Amniotic epithelial cell (primary cell): ENCODE measurements at regions not wholly inside any gene's neighbourhood (a gene's known extent, or its start where the extent isn't known, plus 50 kb on each side); places are given as distances from the start of the nearest gene placed in this dataset.

Experiments used
- DNase-seq: peaks from one replicate; pipeline ENCODE4 v3.0.0-alpha.2; 2010; ENCODE audit warnings: low read depth

DNA sequence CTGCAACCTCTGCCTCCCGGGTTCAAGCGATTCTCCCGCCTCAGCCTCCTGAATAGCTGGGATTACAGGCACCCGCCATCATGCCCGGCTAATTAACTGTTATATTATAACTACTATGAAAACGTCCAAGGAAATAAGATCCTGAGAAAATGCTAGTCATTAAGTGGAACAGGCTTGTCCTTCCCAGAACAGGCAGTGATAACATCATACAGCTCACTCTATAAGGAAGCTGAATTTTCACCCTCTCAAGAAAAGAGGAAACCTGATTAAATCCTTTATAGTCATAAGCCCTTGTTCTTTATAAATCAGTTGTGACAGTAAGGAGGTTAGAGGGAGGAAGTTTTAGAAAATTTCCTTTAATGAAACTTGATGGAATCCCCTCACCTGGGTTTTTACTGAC, 163.9 kb upstream of the CLINT1 start:
- DNase-seq: no peak

DNA sequence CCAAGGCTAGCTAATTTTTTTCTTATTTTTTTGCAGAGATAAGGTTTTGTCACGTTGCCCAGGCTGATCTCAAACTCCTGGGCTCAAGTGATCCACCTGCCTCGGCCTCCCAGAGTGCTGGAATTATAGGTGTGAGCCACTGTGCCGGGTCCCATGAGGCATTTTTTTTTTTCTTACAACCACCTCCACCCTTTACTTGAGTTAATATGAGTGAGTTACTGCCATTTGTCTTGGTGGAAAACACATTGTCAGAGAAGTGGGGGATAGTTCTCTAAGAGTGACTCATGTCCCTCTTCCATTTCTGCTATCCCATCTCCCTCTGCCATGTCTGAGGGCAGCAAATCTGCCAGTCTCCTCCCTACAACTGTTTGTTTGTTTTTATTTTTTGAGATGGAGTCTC, 163.4 kb upstream of the CLINT1 start:
- no peak for DNase-seq

DNA sequence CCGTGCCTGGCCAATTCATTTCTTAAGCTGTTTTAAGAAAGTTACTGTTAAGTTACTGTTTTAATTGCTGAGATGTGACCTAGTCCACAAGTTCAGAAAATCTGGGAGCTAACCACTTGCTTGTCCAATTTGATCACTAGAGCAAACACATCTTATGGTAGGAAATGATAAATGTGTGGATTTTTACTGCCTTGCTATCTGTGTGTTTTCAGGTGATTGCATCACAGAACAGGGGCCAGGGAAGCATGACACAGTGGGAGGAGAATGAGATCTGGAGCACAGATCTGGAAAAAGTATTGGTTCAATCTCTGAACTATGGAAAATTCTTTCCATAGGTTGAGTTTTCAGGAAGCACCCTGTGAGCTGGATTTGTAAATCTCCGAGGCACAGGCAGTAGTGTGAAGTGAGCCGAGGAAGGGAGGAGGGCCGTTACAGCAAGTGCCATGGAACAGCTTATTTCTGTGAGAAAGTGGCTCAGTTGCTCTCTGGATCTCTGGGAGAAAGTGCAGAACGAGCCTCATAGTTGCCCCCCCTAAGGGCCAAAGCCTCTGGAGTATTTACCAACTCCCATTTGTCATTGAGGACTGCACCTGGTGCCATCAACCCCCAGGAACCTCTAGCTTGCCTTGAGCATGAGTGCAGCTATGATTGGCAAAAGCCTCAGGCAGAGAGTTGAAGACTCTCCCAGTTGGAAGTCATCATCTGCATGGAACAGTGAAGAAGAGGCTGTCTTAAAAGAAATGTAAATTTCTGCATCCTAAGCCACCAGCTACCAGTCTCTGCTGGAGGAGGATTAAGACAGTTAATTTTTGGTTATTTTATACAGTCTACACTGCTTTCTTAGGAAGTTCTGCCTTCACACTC, 161.8 kb upstream of the CLINT1 start:
- no peak for DNase-seq

DNA sequence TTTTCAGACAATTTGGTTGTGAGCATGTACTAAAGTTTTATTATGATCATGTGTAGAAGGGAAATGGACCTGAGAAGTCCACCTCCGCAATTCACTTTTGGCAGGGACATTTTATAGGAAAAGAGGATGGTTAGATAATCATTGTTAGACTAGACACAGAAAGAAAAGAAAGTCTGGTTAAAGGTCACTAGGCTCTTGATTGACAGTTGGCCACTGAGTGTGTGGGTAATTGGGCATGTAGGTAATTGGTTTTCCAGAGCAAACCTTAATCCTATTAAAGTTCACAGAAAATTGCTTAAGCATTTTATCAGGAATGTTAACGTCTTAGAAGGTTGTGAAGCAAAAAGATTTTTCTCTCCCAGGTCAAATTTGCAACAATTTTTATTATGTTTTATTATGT, 158.5 kb upstream of the CLINT1 start:
- DNase-seq: no peak

DNA sequence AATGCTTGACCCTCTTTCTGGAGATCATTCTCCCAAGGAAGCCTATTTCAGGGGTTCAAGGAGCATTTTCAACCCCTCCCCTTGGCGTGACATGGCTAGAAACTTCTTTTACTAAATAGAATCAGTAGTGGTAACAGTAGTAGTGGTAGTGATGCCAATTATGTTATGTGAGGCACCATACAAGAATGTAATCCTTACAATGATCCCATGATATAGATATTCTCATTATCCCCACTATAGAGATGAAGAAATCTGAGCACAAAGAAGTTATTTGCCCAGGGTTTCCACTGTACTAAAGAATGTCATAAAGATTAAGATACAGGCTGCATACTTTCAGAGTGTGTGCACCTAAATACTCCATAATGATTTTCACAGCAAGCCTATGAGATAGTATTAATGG, 155.4 kb upstream of the CLINT1 start:
- no peak for DNase-seq

DNA sequence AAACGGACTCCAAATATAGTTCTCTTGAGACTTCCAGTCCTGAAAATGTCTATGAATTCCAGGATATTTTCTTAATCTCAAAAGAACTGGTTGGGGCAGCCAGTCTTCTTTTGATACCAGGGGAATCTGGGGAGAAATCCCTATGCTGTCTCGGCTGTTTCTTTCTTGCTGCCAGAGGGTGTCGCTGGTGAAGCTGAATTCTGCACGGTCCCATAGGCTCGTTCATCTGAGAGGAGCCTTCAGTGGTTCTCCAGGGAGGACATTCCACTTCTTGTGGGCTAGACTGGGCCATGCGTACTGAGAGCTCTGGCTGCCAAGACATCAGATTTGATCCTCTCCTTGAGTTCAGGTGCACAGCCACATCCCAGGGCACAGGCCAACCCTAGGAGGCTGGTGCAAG, 155.0 kb upstream of the CLINT1 start:
- DNase-seq: peak; percentile 24

DNA sequence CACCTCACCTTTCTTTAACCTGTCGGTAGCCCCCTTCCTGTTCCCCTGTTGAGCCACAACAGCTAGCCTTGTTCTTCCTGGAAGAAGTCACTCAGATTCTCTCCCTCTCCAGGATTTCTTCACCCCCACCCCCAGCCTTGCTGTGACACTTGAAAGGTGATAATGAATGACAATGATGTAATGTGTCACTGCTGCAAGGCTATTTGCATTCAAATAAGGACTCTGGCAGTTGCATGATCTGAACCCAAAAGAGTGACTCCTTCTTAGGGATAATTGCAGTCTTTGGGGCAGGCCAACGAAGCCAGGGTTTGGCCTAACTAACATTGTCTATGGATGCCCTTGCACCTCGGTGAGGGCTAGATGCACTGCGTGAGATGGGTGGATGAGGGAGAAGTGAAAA, 154.4 kb upstream of the CLINT1 start:
- DNase-seq: no peak

DNA sequence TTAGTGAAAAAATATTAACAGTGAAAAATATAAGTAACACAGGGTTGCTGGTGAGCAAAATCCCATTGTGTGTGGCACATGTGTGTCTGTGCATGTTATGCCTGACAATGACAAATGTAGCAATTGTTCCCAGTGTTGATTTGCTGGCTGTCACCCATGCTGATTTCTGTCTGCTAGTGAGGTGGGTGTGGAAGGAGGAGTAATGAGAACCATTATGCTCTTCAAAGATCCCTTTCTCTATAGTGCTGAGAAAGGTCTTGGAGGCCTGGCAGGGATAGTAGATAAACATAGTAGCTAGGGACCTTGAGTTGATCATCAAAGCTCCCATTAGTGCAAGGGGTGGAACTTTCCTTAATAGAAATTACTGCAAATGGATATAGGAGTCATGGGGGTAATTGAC, 152.5 kb upstream of the CLINT1 start:
- DNase-seq: no peak

DNA sequence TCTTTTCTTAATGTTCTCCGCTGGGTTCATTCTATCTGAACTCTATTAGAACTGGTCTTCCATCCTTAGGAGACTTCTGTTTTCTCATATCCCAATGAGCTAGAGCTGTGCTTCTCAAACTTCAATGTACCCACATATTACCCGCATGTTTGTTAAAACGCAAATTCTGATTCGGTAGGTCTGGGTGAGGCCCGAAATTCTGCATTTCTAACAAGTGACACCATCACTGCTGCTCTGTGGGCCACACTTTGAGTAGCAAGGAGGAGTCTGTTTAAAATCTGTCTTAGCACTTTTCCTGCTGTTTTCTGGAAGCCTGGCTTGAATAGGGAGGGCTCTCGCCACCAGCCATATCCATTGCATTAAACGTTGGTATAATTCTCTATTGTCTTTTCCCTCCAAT, 151.9 kb upstream of the CLINT1 start:
- no peak for DNase-seq

DNA sequence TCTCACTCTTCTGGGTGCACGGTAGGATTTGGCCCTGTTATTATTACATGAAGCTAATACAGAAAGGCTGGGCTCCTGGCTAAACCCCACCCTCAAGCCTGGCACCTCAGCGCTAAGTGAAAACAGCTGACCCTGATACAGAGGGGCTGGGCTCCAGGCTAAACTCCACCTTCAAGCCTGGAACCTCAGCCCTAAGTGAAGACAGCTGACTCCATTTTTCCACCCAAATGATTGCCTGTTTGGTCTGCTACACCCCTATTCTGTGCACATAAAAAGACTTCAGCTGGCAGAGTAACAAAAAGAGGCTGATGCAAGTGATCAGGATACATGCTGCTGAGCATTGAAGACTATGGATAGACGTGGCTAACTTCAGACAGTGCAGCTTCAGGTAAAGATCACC, 148.4 kb upstream of the CLINT1 start:
- no peak for DNase-seq

DNA sequence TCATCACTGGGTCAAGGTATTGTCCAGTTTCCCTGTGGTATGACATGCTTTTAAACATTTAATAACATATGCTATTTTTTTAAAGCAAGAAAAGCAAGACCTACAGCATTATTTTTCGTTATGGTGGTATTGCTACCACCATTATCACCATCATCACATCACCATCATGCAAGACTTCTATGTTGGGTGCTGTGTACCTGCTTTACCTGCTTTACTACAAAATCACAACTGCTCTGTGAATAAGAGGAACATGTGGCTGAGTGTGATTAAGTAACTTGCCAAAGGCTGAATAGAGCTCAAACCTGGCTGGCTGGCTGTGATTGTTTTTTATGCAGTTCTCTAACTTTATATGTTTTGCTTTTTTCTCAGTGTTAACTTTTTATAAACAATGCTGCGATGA, 140.8 kb upstream of the CLINT1 start:
- DNase-seq: no peak

DNA sequence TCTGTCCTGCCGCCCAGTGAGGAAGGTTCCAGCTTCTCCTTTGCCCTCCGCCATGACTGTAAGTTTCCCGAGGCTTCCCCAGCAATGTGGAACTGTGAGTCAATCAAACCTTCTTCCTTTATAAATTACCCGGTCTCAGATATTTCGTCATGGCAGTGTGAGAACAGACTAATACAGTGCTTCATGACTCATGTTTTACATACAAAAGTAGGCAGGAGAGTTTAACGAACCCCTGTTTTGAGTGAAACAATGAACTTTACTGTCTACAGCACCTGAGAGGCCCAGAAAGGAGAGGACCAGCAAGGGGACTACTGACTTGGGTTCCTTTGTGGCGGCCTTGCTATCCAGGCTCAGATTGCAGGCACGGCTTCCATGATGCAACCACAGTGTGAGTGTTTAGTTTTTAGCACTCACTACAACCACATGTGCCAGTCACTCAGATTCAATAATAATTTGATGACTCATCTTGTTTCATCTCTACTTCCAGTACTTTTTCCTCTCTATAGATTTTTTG, 139.1 kb upstream of the CLINT1 start:
- peak; percentile 60 for DNase-seq

DNA sequence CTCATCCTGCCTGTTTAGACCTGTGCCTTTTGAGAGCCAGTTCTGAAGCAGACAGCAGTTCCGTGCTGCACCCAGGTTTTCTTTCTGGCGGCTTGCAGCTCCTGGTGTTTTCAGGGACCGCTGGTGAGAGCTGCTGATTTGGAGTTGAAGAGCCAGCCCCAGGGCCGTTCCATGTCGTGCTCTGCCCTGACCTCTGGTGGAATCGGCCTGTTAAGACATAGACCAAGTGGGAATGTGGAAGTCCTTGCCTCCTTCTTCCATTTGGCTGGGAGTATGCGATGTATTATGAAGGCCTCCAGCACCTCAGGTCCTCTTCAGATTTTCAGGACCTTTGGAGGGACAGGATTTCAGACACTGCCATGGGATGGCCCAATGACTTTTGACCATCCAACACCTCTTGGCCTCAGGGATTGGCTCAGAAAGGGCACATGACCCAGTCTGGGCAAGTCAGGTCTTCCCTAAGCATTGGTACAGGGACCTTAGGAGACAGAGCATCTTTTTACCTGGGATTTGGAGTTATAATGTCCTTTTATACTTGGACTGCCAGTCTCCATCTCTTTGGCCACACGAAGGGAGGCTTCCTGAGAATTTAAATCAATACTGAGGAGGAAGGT, 136.1 kb upstream of the CLINT1 start:
- DNase-seq: peak; percentile 44

DNA sequence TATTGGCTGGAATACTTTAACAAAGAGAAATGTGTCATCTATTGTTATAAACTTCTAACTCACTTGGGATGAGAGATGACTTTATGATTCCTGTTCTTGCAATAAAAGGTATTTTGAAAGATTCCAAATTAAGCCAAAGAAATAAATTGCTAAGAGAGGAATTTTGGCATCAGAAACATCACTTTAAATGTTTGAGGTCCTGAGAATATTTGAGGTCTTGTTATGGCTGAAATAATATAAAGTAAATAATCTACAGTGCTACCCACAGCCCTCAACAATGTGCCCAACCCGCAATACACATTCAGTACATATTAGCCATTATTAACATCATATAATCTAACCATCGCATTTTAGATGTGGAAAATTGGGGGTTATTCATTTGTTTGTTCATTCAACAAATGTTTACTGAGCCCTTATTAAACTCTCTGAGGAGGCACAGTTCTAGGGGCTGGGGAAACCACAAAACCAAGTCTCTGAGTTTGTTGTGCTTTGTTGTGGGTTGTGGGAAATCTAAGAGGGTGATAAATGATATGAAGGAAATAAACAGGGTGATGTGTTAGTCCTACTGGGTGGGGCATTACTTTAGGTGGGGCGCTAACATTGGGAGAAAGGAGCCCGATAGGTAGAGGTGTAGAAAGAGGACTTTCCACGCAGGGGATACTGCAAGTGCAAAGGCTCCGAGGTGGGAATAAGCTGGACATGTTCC, 135.2 kb upstream of the CLINT1 start:
- peak; percentile 35 for DNase-seq

DNA sequence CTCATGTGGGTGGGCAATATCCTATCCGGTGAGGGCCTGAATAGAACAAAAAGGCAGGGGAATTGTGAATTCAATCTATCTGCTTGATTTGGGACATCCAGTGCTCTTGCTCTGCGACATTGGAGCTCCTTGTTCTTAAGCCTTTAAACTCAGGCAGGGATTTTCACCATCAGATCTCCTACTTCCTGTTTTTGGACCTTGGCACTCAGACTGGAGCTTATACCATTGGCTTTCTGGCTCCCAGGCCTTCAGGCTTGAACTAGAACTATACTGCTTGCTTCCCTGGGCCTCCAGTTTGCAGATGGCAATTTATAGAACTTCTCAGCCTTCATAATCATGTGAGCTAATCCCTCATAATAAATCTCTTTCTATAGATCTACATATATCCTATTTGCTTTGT, 134.3 kb upstream of the CLINT1 start:
- DNase-seq: no peak

DNA sequence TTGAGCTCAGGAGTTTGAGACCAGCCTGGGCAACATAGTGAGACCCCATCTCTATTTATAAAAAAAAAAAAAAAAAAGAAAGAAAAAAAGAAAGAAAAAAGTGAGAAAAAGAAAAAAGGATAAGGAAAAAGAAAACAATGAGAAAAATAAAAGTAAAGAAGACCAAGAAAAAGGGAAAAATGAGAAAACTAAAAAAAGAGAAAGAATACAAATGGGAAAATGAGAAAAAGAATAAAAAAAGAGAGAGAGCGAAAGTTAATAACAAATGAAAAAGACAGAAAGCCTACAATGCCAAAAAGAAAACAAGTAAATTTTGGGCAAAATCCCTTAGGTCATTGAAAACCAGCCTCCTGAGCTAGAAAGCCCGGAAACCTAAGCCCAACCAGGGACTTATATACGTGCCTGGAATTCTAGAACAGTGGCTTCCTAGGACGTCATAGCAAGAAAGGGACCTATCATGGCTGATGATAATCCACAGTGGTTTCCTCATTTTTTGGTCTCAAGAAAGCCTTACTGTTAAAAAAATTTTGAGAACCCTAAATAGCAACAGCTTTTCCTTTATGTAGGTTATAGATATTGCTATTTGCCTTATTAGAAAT, 131.7 kb upstream of the CLINT1 start:
- no peak for DNase-seq

DNA sequence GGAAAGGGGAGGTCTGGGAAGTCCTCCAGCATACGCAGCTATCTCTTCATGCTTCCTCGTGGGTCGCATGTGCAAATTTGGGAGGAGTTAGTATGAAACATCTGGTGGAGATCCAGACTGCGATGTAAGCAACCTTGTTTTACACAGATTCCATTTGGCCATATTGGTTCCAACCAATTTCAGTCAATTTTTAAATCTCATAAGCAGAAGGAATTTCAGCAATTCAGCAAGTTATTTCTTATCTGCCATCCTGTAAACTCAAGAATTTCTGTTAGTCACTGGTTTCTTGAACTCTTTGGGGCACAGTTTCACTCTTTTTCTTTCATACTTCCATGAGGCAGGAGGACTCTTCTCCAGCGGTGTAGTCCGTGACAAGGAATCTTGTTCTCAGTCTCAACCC, 130.4 kb upstream of the CLINT1 start:
- DNase-seq: peak; percentile 12

DNA sequence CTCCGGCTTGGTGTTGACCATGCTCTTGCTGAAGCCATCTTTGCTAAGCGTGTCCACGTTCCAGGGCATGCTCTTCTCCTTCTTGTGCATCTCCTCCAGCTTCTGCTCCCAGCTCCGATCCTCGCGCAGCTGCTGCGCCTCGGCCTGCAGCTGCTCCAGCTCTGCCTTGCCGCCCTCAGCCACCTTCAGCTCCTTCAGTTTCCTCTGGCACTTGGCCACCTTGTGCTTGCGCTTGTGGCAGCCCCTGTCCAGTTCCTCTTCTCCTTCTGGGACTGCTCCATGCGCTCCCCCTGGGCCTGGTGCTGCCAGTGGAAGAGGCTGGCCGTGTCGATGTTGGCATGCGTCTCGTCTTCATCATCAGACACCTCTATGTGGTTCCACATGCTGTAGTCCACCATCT, 128.3 kb upstream of the CLINT1 start:
- DNase-seq: no peak

DNA sequence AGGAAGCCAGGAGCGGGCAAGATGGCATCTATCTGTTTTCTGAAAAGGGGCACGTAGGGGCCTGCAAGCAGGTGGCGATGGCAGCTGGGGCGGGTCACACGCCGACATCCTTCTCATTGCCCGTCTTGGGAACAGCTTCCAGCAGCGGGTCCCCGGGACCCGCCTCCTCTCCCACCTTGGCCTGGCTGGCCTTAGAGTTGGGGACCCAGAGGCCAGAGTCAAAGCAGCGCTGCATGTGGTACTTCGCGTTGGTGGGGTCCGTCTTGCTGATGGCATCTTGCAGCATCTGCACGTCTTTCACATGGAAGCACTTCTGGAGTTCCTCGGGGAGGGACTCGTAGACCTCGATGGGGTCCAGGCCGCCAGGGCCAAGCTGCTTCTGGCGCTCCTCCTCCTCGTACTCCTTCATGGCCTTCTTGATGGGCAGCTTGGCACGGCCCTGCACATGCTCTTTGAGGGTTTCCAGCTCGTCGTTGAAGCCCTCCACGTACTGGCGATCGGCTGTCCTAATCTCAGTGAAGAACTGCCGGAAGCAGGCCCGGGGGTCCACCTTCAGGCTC, 127.6 kb upstream of the CLINT1 start:
- no peak for DNase-seq

DNA sequence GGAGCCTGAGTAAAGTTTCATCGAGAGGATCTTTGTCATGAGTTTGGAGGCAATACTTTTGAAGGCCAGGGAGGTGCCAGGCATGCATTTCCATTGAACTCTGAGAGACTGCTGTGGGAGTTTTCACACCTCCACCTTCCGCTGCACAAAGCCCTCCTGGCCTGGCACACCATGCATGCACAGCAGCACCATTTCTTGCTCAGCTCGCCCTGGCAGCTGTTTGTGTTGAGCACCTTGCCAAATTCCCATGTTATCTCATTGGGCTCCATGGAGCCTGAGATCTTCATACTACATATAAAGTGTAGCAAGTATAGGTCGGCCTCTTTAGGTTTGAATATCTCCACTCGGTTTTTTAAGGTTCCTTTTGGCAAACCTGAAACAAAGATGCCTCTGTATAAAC, 125.7 kb upstream of the CLINT1 start:
- no peak for DNase-seq

DNA sequence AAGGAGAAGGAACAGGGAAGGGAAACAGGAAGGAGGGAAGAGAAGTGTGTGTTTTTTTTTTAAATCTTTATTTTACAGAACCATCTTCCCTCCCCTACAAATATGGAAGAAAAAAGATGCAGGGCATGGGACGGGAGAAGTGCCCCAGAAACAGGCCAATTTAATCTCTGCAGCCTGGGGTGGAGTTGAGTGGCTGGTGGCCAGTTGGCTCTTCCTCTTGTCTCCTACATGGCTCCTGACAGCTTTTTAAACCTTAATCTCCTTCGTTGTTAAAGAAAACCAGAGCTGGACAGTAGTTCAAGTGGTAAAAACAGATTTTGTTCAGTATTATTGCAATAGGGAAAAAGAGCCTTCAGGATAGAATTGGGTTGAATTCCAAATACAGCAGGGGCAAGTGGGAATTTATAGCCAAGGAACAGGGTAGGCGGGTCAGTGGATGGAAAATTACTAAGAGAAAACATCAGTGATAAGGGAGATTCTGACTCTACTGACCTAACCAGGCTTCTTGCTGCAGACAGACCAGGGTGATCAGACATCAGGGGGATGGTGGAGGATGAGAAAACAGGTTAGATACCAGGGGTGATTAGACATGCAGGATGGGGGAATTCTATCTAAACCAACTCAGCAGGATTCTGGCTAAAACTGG, 125.1 kb upstream of the CLINT1 start:
- no peak for DNase-seq

DNA sequence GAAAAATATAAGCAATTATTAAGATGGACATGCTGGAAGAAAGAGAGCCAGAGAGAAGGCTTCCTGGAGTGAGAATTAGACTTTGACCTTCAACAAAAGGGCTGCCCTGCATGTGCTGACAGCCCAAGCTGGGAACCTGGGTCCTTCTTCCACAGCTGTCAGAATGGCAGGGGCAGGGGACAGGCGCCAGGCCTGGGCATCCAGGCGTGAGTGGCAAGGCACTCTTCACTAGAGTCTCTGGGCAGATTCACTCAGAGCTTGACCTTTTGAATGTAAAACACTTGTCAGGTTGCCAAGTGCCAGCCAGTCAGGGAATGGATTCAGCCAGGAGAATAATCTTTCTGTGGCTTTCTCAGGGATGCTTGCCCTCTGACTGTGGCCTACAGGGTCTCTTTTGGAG, 119.1 kb upstream of the CLINT1 start:
- no peak for DNase-seq
